ENCODE measurements at regions not wholly inside any gene's neighbourhood (a gene's known extent, or its start where the extent isn't known, plus 50 kb on each side); places are given as distances from the start of the nearest gene placed in this dataset.

DNA sequence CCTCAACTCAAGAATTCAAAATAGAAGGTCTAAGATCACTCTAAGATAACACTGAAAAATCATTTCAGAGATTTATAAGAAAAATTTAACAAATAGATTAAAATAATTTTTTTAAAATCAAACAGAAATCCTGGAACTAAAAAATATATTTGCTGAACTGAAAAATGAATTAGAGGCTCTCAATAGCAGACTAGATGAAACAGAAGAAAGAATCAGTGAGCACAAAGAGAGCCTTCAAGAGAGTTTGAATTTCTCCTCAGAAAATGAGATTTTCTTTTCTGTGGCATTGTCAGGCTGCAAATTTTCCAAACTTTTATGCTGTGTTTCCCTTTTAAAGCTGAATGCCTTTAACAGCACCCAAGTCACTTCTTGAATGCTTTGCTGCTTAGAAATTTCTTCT lies 335.0 kb upstream of the SLC7A11 start:
- TF ChIP-seq POLR2A (IDR thresholded peaks at IDR 0.05) = no peak
- TF ChIP-seq, protein P1, sequence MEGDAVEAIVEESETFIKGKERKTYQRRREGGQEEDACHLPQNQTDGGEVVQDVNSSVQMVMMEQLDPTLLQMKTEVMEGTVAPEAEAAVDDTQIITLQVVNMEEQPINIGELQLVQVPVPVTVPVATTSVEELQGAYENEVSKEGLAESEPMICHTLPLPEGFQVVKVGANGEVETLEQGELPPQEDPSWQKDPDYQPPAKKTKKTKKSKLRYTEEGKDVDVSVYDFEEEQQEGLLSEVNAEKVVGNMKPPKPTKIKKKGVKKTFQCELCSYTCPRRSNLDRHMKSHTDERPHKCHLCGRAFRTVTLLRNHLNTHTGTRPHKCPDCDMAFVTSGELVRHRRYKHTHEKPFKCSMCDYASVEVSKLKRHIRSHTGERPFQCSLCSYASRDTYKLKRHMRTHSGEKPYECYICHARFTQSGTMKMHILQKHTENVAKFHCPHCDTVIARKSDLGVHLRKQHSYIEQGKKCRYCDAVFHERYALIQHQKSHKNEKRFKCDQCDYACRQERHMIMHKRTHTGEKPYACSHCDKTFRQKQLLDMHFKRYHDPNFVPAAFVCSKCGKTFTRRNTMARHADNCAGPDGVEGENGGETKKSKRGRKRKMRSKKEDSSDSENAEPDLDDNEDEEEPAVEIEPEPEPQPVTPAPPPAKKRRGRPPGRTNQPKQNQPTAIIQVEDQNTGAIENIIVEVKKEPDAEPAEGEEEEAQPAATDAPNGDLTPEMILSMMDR (IDR thresholded peaks at IDR 0.05 in 8 of 11, conservative IDR thresholded peaks at IDR 0.05 in 3 of 11) = no peak
- TF ChIP-seq POLR2AphosphoS5 (IDR thresholded peaks at IDR 0.05) = no peak
